AG09309 (cell line): ENCODE measurements at regions not wholly inside any gene's neighbourhood (a gene's known extent, or its start where the extent isn't known, plus 50 kb on each side); places are given as distances from the start of the nearest gene placed in this dataset.
A peak's percentile ranks its signal among the peaks of the same experiment; 100 is the strongest.
"Not testable (repeated sequence)": the region's sequence is repeated elsewhere in the genome, so short reads cannot be mapped to it uniquely, and the experiment has no call there.

ENCODE experiments used
- DNase-seq: peaks from one replicate; pipeline ENCODE4 v3.0.0-alpha.2; 2010; ENCODE audit warnings: low read depth
- H3K4me3 ChIP-seq: 2 replicates; pipeline ENCODE4 v1.5.1; 2011; ENCODE audit warnings: mild to moderate bottlenecking, low read depth, low read length, moderate library complexity; ENCODE audit not compliant: control insufficient read depth
- TF ChIP-seq, protein P1 (sequence below): IDR thresholded peaks from 2 replicates; pipeline ENCODE4 v1.5.1; 2011; ENCODE audit warnings: mild to moderate bottlenecking, low read depth, low read length, inconsistent platforms; ENCODE audit not compliant: insufficient read depth, control insufficient read depth; ENCODE audit errors: missing control alignments

DNA sequence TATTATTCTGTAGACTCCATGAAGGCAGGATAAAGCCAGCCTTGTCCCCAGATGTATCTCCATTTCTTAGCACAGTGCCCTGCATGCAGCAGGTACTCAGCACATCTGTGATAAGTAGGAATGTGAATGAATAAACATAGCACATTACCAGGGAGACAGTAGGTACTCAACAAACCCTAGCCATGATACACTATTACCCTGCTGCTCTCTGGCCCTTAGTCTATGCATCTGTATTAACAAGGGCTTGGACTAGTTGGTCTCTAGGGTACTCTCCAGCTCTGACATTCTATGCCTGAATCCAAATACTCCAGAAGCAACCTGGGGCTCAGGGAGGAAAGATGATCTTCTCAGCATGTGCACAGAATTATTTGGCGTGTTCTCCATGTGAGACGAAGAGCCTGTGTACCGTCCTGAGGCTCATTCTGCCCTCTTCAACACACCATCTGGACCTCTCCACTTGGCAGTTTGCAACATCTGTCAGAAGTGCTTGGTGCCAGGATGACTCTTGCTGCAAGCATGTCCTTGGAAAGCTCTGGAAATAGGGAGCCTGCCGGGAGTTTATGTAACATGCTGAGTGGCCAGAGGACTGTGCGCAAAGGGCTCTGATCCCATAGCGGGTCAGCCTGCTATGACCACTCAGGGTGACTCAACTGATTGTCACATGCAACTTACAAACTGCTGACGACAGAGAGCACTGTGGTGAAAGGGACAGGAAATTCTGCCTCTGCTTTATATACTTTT, 228.2 kb upstream of the USP24 start:
- DNase-seq: peak; percentile 99
- TF ChIP-seq, protein P1, sequence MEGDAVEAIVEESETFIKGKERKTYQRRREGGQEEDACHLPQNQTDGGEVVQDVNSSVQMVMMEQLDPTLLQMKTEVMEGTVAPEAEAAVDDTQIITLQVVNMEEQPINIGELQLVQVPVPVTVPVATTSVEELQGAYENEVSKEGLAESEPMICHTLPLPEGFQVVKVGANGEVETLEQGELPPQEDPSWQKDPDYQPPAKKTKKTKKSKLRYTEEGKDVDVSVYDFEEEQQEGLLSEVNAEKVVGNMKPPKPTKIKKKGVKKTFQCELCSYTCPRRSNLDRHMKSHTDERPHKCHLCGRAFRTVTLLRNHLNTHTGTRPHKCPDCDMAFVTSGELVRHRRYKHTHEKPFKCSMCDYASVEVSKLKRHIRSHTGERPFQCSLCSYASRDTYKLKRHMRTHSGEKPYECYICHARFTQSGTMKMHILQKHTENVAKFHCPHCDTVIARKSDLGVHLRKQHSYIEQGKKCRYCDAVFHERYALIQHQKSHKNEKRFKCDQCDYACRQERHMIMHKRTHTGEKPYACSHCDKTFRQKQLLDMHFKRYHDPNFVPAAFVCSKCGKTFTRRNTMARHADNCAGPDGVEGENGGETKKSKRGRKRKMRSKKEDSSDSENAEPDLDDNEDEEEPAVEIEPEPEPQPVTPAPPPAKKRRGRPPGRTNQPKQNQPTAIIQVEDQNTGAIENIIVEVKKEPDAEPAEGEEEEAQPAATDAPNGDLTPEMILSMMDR: no peak
- no peak overlapping the region for H3K4me3 ChIP-seq

DNA sequence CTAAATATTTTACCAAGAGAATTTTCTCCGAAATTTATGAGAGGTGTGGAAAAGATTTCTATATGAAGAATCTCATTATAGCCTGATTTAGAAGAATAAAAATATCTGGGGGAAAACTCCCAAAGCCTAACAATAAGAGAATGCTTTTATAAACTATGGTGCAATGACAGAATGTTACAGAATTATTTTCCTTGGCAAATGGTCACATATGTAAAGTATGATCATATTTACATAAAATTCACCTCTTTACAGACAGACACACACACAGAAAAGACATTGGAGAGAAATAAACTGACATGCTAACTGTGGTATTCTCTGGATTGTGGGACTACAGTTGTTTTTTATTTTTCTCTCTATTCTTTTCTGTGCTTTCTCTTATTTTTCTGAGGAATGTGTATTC, 226.3 kb upstream of the USP24 start:
- no peak for DNase-seq
- TF ChIP-seq, protein P1: no peak
- no peak overlapping the region for H3K4me3 ChIP-seq

DNA sequence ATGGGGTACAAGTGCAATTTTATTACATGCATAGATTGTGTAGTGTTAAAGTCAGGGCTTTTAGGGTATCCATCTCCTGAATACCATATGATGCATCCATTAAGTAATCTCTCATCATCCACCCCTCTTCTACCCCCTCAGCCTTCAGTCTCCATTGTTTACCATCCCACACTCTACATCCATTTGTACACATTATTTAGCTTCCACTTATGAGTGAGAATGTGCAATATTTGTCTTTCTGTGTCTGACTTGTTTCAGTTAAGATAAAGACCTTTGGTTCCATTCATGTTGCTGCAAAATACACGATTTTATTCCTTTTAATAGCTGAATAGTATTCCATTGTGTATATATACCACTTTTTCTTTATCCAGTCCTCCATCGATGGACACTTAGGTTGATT, 222.5 kb upstream of the USP24 start:
- DNase-seq: no peak
- TF ChIP-seq, protein P1: no peak

DNA sequence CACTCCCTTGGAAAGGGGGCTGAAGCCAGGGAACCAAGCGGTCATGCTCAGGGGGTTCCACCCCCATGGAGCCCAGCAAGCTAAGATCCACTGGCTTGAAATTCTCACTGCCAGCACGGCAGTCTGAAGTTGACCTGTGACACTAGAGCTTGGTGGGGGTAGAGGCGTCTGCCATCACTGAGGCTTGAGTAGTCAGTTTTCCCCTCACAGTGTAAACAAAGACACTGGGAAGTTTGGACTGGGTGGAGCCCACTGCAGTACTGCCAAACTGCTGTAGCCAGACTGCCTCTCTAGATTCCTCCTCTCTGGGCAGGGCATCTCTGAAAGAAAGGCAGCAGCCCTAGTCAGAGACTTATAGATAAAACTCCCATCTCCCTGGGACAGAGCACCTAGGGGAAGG, 215.6 kb upstream of the USP24 start:
- H3K4me3 ChIP-seq, DNase-seq: not testable (repeated sequence)

More for the DNA sequence above, 222.5 kb upstream of the USP24 start:
- no peak overlapping the region for H3K4me3 ChIP-seq

DNA sequence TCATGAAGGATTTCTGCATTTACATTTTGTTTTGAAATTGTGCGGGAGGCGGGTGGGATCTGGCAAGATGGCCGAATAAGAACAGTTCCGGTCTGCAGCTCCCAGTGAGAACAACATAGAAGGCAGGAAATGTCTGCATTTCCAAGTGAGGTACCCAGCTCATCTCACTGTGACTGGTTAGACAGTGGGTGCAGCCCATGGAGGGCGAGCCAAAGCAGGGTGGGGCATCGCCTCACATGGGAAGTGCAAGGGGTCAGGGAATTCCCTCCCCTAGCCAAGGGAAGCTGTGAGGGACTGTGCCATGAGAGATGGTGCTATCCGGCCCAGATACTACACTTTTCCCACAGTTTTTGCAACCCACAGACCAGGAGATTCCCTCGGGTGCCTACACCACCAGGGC, 215.0 kb upstream of the USP24 start:
- DNase-seq, H3K4me3 ChIP-seq: not testable (repeated sequence)

DNA sequence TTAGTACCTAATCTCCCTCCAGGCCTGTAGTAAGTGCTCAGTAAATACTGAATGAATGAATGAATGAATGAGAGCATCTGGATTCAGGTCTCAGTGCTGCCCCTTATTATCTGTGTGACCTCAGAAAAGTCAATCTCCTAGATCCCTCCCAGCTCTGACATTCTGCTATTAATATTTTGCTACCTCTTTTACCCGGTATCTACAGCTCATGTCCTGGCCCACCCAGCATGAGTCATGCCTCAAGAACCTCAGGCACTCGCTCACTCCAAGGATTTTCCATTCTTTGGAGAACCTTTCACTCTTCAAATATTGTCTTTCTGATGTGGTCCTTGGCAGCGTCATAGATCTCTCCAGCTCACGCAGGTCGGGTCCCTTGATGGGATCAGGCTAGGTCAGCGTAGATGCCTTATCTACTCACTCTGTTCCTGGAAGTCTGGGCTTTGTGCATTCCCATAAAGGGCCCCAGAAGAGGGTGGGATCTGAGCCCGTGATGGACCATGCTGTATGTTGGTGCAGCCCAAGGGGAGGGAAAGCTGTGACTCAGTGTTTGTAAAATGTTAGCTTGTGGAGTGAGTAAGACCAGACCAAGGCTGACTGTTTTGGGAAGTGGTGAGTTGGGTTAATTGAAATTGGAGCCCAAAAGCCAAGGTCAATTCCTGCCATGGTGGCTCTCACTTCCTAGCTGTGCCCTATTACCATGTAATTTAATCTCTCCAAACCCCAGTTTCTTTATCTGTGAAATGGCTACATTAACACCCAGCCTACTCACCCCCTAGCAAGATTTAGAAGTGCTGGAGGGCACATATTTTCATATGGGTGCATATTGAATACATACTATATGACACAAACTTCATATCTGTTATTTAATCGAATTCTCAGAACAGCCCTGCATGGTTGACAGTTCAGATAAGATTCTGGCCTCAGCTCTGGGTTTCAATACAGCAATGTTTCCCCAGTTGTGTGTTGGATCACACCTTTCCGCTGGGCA, 214.1 kb upstream of the USP24 start:
- DNase-seq: peak; percentile 98
- H3K4me3 ChIP-seq: no peak overlapping the region
- TF ChIP-seq, protein P1: no peak

DNA sequence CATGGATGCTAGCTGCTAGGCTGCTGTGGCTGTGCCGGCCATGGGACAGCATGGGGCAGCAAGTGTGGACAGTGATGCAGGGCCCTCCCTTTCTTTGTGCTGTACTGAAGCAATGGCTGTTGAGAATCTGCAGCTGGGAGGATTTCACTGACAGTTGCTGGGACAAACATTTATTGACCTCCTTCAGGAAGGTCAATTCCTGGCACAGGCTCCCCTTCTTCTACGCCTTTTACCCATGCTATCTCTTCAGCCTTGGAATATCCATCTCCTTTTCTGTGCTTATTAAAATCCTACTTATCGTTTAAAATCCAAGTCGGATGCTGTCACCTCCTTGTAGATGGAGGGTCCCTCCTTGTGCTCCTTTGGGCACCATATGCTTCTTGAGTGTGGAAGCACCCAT, 213.1 kb upstream of the USP24 start:
- TF ChIP-seq, protein P1: no peak
- DNase-seq: no peak
- no peak overlapping the region for H3K4me3 ChIP-seq

DNA sequence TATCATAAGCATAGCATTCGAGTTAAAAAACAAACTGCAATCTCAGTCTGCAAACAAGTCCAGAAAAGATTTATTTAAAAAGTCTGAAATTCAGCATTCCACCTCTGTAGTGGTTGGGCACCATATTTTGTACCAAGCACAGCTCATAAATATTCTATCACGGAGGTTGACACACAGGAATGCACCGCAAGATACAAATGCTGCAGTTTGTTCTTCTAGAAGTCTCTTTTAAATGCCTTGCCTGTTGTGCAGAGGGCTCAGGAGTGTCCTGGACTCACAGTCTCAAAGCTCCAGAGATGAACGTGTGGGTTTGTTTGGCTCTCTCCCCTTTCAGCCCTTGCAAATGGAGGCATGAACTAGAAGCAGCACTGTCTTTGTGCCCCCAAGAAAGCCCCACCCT, 212.4 kb upstream of the USP24 start:
- no peak overlapping the region for H3K4me3 ChIP-seq
- DNase-seq: no peak
- TF ChIP-seq, protein P1: no peak
